Choroid plexus epithelial cell (primary cell): ENCODE measurements at regions not wholly inside any gene's neighbourhood (a gene's known extent, or its start where the extent isn't known, plus 50 kb on each side); places are given as distances from the start of the nearest gene placed in this dataset.
A peak's percentile ranks its signal among the peaks of the same experiment; 100 is the strongest.

Experiments
- DNase-seq: peaks from one replicate; pipeline ENCODE4 v3.0.0-alpha.2; 2010; ENCODE audit warnings: low read depth
- H3K4me3 ChIP-seq: 2 replicates; pipeline ENCODE4 v1.5.1; 2011; ENCODE audit warnings: low read depth, mild to moderate bottlenecking, control low read depth, low read length, moderate library complexity
- CTCF ChIP-seq: conservative IDR thresholded peaks from 2 replicates; pipeline ENCODE4 v1.5.1; 2011; ENCODE audit warnings: low read depth, mild to moderate bottlenecking, control low read depth, inconsistent platforms, low read length, moderate library complexity

GRCh38 chr20:10769700-10770099 is 95.9 kb upstream of the JAG1 start:
- DNase-seq, result peak; percentile 55
- no peak overlapping the region for H3K4me3 ChIP-seq
- no peak for TF ChIP-seq CTCF

GRCh38 chr20:10770753-10771152 is 97.0 kb upstream of the JAG1 start:
- no peak for TF ChIP-seq CTCF
- DNase-seq, result no peak
- no peak overlapping the region for H3K4me3 ChIP-seq

- H3K4me3 ChIP-seq, result no peak overlapping the region
- TF ChIP-seq CTCF, result no peak
- peak; percentile 8 for DNase-seq
Measured at GRCh38 chr20:10771435-10772140, 97.8 kb upstream of the JAG1 start.

DNA sequence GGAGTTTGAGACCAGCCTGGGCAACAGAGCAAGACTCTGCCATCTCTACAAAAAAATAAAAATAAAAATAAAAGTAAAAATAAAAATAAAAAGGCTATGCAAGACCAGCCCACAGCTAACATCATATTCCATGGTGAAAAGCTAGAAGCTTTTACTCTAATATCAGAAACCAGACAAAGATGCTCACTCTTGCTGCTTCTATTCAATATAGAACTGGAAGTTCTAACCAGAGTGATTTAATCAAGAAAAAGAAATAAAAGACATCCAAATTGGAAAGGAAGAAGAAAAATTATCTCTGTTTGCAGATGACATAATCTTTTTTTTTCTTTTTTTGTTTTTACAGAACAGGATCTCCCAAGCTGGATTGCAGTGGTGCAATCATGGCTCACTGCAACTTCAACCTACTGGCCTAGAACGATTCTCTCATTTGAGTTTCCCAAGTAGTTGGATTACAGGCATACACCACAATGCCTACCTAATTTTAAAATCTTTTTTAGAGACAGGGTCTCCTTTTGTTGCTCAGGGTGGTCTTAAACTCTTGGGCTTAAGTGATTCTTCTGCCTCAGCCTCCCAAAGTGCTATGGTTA is 100.7 kb upstream of the JAG1 start:
- DNase-seq, result no peak
- H3K4me3 ChIP-seq, result no peak overlapping the region
- TF ChIP-seq CTCF, result no peak

DNA sequence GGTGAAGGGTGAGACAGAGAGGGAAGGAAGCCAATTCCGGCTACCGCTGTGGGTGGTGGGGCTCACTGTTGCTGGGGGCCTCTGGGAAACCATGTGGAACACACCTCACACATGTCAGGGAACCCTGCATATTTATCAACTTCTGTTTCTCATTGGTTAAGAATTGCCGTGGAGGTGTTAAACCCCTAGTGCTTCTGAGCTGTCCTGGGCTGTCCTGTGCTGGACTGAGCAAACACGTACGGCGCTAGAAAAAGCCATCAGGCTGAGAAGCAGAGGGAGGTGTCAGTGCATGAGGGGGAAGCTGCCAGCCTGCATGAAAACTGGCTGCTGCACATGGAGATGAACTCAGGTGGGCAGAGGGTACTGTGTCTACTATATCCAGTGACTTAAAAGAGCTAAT is 103.9 kb upstream of the JAG1 start:
- DNase-seq, result no peak
- H3K4me3 ChIP-seq, result no peak overlapping the region
- no peak for TF ChIP-seq CTCF

DNA sequence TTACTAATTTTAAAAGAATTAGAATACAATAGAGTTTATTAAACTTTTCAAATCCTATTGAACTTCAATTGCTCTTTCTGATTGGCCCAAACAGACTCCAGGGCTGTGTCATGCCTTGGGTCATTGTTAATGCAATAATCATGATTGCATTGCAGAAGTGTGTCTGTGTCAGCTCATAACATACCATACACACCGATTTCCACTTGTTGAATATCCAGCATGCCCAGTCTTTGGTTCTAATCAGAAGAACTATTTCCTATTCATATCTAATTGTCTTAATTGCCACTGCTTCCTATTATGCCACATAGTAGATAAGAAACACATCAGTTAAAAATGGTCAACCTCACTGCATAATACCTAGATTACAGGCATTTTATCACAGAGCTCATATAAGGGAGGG is 106.1 kb upstream of the JAG1 start:
- no peak for DNase-seq
- TF ChIP-seq CTCF, result no peak
- H3K4me3 ChIP-seq, result no peak overlapping the region

GRCh38 chr20:10780901-10781300 is 107.1 kb upstream of the JAG1 start:
- DNase-seq, result no peak
- TF ChIP-seq CTCF, result no peak
- no peak overlapping the region for H3K4me3 ChIP-seq
